ENCODE measurements at regions not wholly inside any gene's neighbourhood (a gene's known extent, or its start where the extent isn't known, plus 50 kb on each side); places are given as distances from the start of the nearest gene placed in this dataset.

DNA sequence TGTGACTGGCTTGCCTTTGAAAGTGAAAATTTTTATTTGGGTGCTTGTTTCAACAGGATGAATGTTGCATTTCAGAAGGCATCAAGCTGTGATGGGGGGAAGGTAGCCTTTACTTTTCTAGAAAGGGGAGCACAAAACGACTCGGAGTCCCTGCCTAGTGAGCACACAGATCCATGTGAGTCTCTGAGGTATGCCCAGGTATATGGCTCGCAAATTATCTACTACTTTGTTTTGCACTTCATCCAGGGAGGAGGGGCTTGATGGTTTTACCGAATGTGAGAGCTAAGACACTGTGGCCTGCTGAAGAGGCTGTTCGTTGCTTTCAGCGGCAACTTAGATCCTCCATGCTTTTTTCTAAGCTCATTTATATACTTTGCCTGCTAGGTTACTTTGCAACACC, 537.7 kb upstream of the PTBP2 start:
- no peaks in the 10 kb centered on the region for H3K9me3 ChIP-seq
- no peaks in the 10 kb centered on the region for H3K36me3 ChIP-seq
- no peaks in the 10 kb centered on the region for H3K4me1 ChIP-seq
- no peak for DNase-seq (ENCODE audit: extremely low spot score)
- TF ChIP-seq POLR2AphosphoS5 (IDR thresholded peaks at IDR 0.05): no peak
- TF ChIP-seq EP300 (IDR thresholded peaks at IDR 0.05): no peak
- TF ChIP-seq POLR2A (IDR thresholded peaks at IDR 0.05; ENCODE audit: low read depth): no peak
- TF ChIP-seq, protein P1, sequence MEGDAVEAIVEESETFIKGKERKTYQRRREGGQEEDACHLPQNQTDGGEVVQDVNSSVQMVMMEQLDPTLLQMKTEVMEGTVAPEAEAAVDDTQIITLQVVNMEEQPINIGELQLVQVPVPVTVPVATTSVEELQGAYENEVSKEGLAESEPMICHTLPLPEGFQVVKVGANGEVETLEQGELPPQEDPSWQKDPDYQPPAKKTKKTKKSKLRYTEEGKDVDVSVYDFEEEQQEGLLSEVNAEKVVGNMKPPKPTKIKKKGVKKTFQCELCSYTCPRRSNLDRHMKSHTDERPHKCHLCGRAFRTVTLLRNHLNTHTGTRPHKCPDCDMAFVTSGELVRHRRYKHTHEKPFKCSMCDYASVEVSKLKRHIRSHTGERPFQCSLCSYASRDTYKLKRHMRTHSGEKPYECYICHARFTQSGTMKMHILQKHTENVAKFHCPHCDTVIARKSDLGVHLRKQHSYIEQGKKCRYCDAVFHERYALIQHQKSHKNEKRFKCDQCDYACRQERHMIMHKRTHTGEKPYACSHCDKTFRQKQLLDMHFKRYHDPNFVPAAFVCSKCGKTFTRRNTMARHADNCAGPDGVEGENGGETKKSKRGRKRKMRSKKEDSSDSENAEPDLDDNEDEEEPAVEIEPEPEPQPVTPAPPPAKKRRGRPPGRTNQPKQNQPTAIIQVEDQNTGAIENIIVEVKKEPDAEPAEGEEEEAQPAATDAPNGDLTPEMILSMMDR (IDR thresholded peaks at IDR 0.05): no peak
- intact Hi-C loops (cut with DNase I): no loop called here
- 78% methylated on average over 6 of the region's 6 CpGs for WGBS
- no peaks in the 10 kb centered on the region for H3K27me3 ChIP-seq
- H3K4me3 ChIP-seq: no peak overlapping the region
- no peak overlapping the region for H3K27ac ChIP-seq (replicated peaks in 1 of 4)

DNA sequence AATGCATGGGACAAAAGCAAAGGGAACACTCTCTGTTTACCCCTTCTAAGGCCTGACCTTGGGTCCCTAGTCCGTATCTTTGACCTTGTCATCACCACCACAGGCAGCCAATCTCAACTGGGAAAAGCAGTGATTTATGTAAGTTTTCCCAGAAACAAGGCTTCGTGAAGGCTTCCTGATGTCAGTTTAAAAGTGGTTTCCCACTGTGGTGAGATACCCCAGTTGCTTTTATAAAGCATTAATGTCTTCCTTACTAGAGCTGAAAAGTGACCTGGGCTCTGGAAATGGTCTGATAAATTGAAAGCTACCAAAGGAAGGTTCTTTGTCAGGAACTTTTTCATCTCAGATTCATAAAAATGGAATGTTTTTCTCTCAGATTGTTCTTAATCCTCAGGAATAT, 536.4 kb upstream of the PTBP2 start:
- no peaks in the 10 kb centered on the region for H3K36me3 ChIP-seq
- H3K27me3 ChIP-seq: no peaks in the 10 kb centered on the region
- no peak for DNase-seq (ENCODE audit: extremely low spot score)
- no peak overlapping the region for H3K4me3 ChIP-seq
- H3K9me3 ChIP-seq: no peaks in the 10 kb centered on the region
- 76% methylated on average over 2 of the region's 2 CpGs for WGBS
- intact Hi-C loops (cut with DNase I): no loop called here
- no peaks in the 10 kb centered on the region for H3K4me1 ChIP-seq
- TF ChIP-seq EP300 (IDR thresholded peaks at IDR 0.05) (no peak), POLR2A (IDR thresholded peaks at IDR 0.05; ENCODE audit: low read depth) (no peak), POLR2AphosphoS5 (IDR thresholded peaks at IDR 0.05) (no peak)
- TF ChIP-seq, protein P1 (IDR thresholded peaks at IDR 0.05): no peak
- H3K27ac ChIP-seq (replicated peaks in 1 of 4): no peak overlapping the region

DNA sequence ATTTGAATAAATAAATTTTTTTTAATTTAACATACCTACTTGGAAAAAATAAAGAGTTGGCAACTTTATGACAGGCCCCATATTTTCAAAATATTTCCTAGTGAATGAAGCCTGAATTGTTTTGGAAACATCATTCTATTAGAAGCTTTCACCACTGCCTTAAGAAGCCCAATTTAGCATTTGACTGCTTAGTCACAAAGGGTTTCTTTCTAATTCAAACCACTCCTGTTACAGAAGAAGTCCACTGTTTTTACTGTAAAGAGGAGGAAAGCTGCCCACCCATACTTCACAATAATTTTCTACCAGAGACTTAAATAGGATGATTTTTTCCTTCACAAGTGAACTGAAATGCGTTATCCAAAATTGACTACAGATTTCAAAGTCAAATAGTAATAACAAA, 534.6 kb upstream of the PTBP2 start:
- Histone ChIP-seq H3K36me3 (no peaks in the 10 kb centered on the region), H3K27ac (replicated peaks in 1 of 4) (no peak overlapping the region), H3K27me3 (no peaks in the 10 kb centered on the region), H3K9me3 (peaks cover 0 to 9% (median 2%) of the 10 kb centered on the region in 4 donors), H3K4me1 (no peaks in the 10 kb centered on the region), H3K4me3 (no peak overlapping the region)
- DNase-seq (ENCODE audit: extremely low spot score): no peak
- intact Hi-C loops (cut with DNase I): no loop called here
- WGBS: 66% methylated on average over 1 of the region's 1 CpG
- TF ChIP-seq POLR2AphosphoS5 (IDR thresholded peaks at IDR 0.05) (no peak), EP300 (IDR thresholded peaks at IDR 0.05) (no peak), POLR2A (IDR thresholded peaks at IDR 0.05; ENCODE audit: low read depth) (no peak)
- TF ChIP-seq, protein P1 (IDR thresholded peaks at IDR 0.05): no peak

DNA sequence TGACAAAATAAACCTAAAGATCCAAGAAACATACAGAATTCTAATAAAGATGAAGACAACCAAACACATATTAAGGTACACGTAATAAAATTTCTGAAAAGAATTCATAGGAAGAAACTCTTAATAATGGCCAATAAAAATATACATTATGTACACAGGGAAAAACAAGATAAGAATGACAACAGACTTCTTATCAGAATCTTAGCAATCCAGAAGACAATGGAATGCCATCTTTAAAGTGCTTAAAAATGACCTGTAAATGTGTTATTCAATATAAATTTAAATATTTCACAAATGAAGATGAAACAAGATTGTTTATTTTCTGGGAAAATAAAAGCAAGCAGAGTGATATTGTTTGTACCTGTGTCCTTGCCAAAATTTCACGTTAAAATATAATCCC, 530.4 kb upstream of the PTBP2 start:
- no peak for DNase-seq (ENCODE audit: extremely low spot score)
- Histone ChIP-seq H3K27me3 (no peaks in the 10 kb centered on the region), H3K27ac (replicated peaks in 1 of 4) (no peak overlapping the region), H3K4me3 (no peak overlapping the region), H3K36me3 (no peaks in the 10 kb centered on the region), H3K9me3 (peaks cover 0 to 9% (median 2%) of the 10 kb centered on the region in 4 donors), H3K4me1 (no peaks in the 10 kb centered on the region)
- no peak for TF ChIP-seq POLR2AphosphoS5 (IDR thresholded peaks at IDR 0.05)
- TF ChIP-seq EP300 (IDR thresholded peaks at IDR 0.05): no peak
- TF ChIP-seq, protein P1 (IDR thresholded peaks at IDR 0.05): no peak
- no peak for TF ChIP-seq POLR2A (IDR thresholded peaks at IDR 0.05; ENCODE audit: low read depth)
- 64% methylated on average over 2 of the region's 2 CpGs for WGBS
- intact Hi-C loops (cut with DNase I): no loop called here

DNA sequence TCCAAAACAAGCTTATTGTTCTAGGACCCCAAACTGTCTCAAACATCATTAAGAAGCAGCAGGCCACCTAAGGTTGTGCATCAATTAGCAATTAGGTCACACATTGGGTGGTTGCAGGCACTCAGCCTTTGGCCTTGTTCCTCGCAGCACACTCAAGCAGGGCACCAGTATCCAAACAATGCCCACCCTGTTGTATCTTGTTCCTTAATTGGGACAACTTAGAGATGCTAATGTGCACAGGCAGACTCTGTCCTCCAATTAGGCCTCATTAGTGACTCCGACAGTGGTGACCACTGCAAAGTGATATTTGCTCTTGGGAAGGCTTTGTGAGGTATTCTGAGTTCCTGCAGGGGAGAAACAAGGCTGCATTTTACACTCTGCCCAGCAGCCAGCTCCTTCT, 515.1 kb upstream of the PTBP2 start:
- Histone ChIP-seq H3K4me1 (no peaks in the 10 kb centered on the region), H3K27me3 (no peaks in the 10 kb centered on the region), H3K4me3 (no peak overlapping the region), H3K9me3 (no peaks in the 10 kb centered on the region), H3K27ac (replicated peaks in 1 of 4) (no peak overlapping the region), H3K36me3 (no peaks in the 10 kb centered on the region)
- TF ChIP-seq EP300 (IDR thresholded peaks at IDR 0.05) (no peak), POLR2A (IDR thresholded peaks at IDR 0.05; ENCODE audit: low read depth) (no peak)
- TF ChIP-seq, protein P1 (IDR thresholded peaks at IDR 0.05): no peak
- intact Hi-C loops (cut with DNase I): no loop called here
- 81% methylated on average over 2 of the region's 2 CpGs for WGBS
- DNase-seq (ENCODE audit: extremely low spot score): no peak
